Retinal pigment epithelial cell (primary cell): ENCODE measurements at regions not wholly inside any gene's neighbourhood (a gene's known extent, or its start where the extent isn't known, plus 50 kb on each side); places are given as distances from the start of the nearest gene placed in this dataset.

ENCODE experiments used
- DNase-seq: peaks from one replicate; pipeline ENCODE4 v3.0.0-alpha.2; 2010; ENCODE audit warnings: low read depth
- H3K4me3 ChIP-seq: 2 replicates; pipeline ENCODE4 v1.5.1; 2011; ENCODE audit warnings: mild to moderate bottlenecking, low read length, control low read depth, moderate library complexity
- CTCF ChIP-seq: conservative IDR thresholded peaks from 2 replicates; pipeline ENCODE4 v1.5.1; 2011; ENCODE audit warnings: low read depth, low read length, control low read depth, inconsistent platforms

GRCh38 chr7:94258418-94259300 is 136.0 kb upstream of the COL1A2 start:
- TF ChIP-seq CTCF: no peak
- no peak overlapping the region for H3K4me3 ChIP-seq
- DNase-seq: no peak

- H3K4me3 ChIP-seq: no peak overlapping the region
- TF ChIP-seq CTCF: no peak
- no peak for DNase-seq
Observed at GRCh38 chr7:94261067-94261466, 133.6 kb upstream of the COL1A2 start.

- TF ChIP-seq CTCF: no peak
- DNase-seq: no peak
- H3K4me3 ChIP-seq: no peak overlapping the region
Observed at GRCh38 chr7:94264756-94265155, 129.9 kb upstream of the COL1A2 start.

DNA sequence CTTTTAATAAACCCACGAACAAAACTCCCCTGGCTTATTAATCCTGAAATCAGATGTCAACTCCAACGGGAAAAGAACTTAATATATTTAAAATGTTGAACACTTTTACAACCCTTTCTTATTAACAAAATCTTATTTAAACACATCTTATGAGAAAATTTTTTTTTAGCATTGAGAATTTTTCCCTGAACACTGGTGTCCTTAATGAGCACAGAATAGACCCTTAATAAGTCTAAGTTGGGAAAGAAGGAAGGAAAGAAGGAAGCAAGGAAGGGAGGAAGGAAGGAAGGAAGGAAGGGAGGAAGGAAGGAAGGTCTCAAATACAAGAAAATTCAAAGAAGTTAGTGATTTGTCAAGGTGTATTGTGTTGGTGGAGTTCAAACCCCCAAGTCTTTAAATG is 129.2 kb upstream of the COL1A2 start:
- no peak overlapping the region for H3K4me3 ChIP-seq
- no peak for TF ChIP-seq CTCF
- no peak for DNase-seq

- peak; percentile 82 for DNase-seq
- H3K4me3 ChIP-seq: no peak overlapping the region
- TF ChIP-seq CTCF: no peak
Observed at GRCh38 chr7:94266238-94266644, 128.5 kb upstream of the COL1A2 start.

DNA sequence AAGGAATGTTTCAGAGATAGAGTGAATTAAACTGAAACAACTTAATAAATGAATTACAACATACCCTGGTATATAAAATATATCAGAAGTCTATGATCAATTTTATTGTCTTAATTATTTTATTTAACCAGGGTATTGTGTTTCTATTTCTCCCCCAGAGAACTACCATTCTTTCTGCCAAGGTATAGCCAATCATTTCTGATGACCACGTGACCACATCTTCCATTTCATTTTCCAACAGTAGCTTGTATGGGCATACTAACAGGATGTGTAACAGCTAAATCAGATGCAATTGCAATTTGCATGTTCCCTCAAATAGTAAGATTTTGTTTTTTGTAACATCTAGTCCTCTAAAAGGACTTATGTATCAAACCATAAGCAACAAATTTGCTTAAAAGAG is 123.9 kb upstream of the COL1A2 start:
- H3K4me3 ChIP-seq: no peak overlapping the region
- DNase-seq: no peak
- no peak for TF ChIP-seq CTCF

DNA sequence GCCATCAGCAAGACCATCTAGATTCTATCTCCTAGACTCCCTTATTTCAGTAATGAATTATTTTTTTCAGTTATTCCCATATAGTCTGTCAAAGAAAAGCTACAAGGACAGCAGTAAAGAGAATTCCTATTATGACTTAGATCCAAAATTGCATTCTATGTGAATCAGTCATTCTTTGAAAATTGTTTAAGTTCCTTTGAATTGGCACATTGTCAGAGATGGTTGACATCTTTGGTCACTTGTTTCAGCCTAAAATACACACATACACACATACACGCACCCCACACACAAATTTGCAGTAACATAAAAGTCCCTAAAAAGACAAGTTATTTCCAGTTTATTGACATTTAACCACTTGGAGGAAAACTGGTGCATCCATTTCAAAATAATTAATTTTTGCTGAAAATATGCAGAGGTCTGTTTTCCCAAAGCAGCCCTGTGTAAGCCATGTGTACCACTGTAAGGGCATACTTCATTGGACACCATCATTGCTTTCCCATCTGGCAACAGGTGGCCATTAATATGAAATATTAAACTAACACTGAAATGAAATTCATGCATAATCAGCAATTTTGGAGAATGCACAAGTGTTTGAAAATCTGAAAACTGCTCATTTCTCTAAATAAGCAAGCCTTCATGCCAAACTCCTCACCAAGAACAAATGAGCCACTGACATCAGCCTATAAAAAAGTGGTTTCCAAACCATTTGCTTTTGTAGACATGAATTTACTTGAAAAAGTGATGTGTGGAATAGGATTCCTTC is 121.7 kb upstream of the COL1A2 start:
- DNase-seq: no peak
- TF ChIP-seq CTCF: no peak
- no peak overlapping the region for H3K4me3 ChIP-seq
